Tibial nerve (tissue), 4 donors: ENCODE measurements at regions not wholly inside any gene's neighbourhood (a gene's known extent, or its start where the extent isn't known, plus 50 kb on each side); places are given as distances from the start of the nearest gene placed in this dataset.

Source experiments
- EP300 ChIP-seq, 2 donors: sonication (generic); formaldehyde crosslinking; IDR thresholded peaks; one replicate each; pipeline ENCODE4 v1.6.1; 2017; ENCODE audit warnings: antibody characterized with exemption in 2 of 2, mild to moderate bottlenecking in 1 of 2
- POLR2A ChIP-seq, 2 donors: fragments of 450-650 bp; IDR thresholded peaks; one replicate each; pipeline ENCODE4 v1.6.1; 2017; ENCODE audit warnings: antibody characterized with exemption in 2 of 2, mild to moderate bottlenecking in 2 of 2, moderate library complexity in 2 of 2
- TF ChIP-seq, protein P1 (sequence below), 5 experiments: fragments of 200-600 bp in 3 of 5; fragments of 450-650 bp in 2 of 5; sonication (generic) in 3 of 5; IDR thresholded peaks; one replicate each; pipeline ENCODE4 v1.5.1; 2016 to 2019; ENCODE audit warnings: antibody characterized with exemption in 5 of 5, mild to moderate bottlenecking in 3 of 5, moderate library complexity in 2 of 5

DNA sequence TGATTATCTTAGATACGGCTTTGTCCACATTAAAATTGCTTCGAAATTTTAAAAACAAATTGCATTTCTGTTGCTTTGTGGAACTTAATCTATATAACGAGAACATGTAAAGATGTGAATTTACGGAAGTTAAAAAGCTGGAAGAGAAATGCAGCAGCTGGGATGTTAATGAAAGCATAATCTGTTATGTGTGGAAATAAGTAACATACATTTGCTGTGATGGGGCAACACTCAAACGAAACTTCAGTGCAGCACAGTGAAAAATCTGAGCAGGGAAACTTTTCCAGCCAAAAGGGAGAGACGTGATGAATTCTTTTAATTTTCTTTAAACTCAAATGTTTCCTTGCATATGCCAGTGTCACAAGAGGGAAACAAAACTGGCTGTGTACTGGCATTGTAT is 276.7 kb upstream of the LMCD1 start:
- TF ChIP-seq POLR2A (IDR thresholded peaks at IDR 0.05), result no peak
- TF ChIP-seq, protein P1, sequence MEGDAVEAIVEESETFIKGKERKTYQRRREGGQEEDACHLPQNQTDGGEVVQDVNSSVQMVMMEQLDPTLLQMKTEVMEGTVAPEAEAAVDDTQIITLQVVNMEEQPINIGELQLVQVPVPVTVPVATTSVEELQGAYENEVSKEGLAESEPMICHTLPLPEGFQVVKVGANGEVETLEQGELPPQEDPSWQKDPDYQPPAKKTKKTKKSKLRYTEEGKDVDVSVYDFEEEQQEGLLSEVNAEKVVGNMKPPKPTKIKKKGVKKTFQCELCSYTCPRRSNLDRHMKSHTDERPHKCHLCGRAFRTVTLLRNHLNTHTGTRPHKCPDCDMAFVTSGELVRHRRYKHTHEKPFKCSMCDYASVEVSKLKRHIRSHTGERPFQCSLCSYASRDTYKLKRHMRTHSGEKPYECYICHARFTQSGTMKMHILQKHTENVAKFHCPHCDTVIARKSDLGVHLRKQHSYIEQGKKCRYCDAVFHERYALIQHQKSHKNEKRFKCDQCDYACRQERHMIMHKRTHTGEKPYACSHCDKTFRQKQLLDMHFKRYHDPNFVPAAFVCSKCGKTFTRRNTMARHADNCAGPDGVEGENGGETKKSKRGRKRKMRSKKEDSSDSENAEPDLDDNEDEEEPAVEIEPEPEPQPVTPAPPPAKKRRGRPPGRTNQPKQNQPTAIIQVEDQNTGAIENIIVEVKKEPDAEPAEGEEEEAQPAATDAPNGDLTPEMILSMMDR (IDR thresholded peaks at IDR 0.05), result no peak
- TF ChIP-seq EP300 (IDR thresholded peaks at IDR 0.05), result no peak
